Ovary (tissue), 7 donors: ENCODE measurements at regions not wholly inside any gene's neighbourhood (a gene's known extent, or its start where the extent isn't known, plus 50 kb on each side); places are given as distances from the start of the nearest gene placed in this dataset.

ENCODE experiments used
- DNase-seq, 5 donors: peaks; one replicate each; pipeline ENCODE4 v3.0.0-alpha.2; 2019 to 2020
- H3K27ac ChIP-seq, 2 donors: fragments of 200-600 bp; one replicate each; pipeline versions ENCODE4 v1.5.1 to v1.8.0; 2019 to 2022
- H3K27me3 ChIP-seq: fragments of 200-600 bp; one replicate; pipeline ENCODE4 v1.8.0; 2022
- H3K36me3 ChIP-seq: fragments of 200-600 bp; sonication (generic); one replicate; pipeline ENCODE4 v1.5.1; 2019
- H3K4me1 ChIP-seq: one replicate; pipeline ENCODE4 v1.8.1; 2013; ENCODE audit warnings: mild to moderate bottlenecking, moderate library complexity; ENCODE audit not compliant: insufficient read depth
- H3K4me3 ChIP-seq: fragments of 200-600 bp; sonication (generic); one replicate; pipeline ENCODE4 v1.5.1; 2017
- H3K9me3 ChIP-seq, 2 donors: fragments of 200-600 bp in 1 of 2; sonication (generic) in 1 of 2; one replicate each; pipeline versions ENCODE4 v1.5.1 to v1.8.1; 2013 to 2019; ENCODE audit warnings: mild to moderate bottlenecking in 1 of 2, moderate library complexity in 1 of 2
- EP300 ChIP-seq: sonication (generic); formaldehyde crosslinking; IDR thresholded peaks from one replicate; pipeline ENCODE4 v1.6.1; 2017; ENCODE audit warnings: antibody characterized with exemption
- POLR2A ChIP-seq: fragments of 450-650 bp; IDR thresholded peaks from one replicate; pipeline ENCODE4 v1.6.1; 2017; ENCODE audit warnings: antibody characterized with exemption, mild to moderate bottlenecking, moderate library complexity
- WGBS, 3 donors: extraction: QIAGEN DNeasy Blood & Tissue Kit in 1 of 3; methylation state at CpG; one replicate each; pipeline versions ENCODE4 v1.1.5 to v1.1.7; 2013 to 2017; 5-methylcytosine and 5-hydroxymethylcytosine counted together
- intact Hi-C, 4 donors: fragments of 100-400 bp; cut with DNase I; formaldehyde crosslinking; loops; one replicate each; pipeline versions ENCODE4 v1.11.0 to v1.15.1; 2022 to 2023
- TF ChIP-seq, protein P1 (sequence below), 3 donors: fragments of 450-650 bp in 2 of 3; fragments of 200-600 bp in 1 of 3; IDR thresholded peaks; one replicate each; pipeline versions ENCODE4 v1.5.1 to v1.8.0; 2016 to 2022; ENCODE audit warnings: antibody characterized with exemption in 3 of 3, mild to moderate bottlenecking in 1 of 3
- donor health status: DM: no; HTN: no; CAD: no; lungs with moderate emphysema.
- donor health status: DM: no; HTN: no; CAD: no.
- donor health status: Bipolar disorder and iron deficiency.
- donor health status: DM: no; HTN: no; CAD: no.
- donor health status: DM: yes; HTN: yes; CAD: no.

- Histone ChIP-seq H3K4me1 (no peaks in the 10 kb centered on the region), H3K27ac (no peak overlapping the region), H3K4me3 (no peak overlapping the region), H3K9me3 (no peaks in the 10 kb centered on the region), H3K27me3 (no peaks in the 10 kb centered on the region), H3K36me3 (no peaks in the 10 kb centered on the region)
- no peak for TF ChIP-seq EP300
- TF ChIP-seq POLR2A: no peak
- TF ChIP-seq, protein P1, sequence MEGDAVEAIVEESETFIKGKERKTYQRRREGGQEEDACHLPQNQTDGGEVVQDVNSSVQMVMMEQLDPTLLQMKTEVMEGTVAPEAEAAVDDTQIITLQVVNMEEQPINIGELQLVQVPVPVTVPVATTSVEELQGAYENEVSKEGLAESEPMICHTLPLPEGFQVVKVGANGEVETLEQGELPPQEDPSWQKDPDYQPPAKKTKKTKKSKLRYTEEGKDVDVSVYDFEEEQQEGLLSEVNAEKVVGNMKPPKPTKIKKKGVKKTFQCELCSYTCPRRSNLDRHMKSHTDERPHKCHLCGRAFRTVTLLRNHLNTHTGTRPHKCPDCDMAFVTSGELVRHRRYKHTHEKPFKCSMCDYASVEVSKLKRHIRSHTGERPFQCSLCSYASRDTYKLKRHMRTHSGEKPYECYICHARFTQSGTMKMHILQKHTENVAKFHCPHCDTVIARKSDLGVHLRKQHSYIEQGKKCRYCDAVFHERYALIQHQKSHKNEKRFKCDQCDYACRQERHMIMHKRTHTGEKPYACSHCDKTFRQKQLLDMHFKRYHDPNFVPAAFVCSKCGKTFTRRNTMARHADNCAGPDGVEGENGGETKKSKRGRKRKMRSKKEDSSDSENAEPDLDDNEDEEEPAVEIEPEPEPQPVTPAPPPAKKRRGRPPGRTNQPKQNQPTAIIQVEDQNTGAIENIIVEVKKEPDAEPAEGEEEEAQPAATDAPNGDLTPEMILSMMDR (IDR thresholded peaks at IDR 0.05): no peak
- 77 to 86% (median 82%) methylated on average over 7 of the region's 7 CpGs for WGBS, 3 donors
- no peak for DNase-seq
- intact Hi-C loops: no loop called here
These were observed 2102.7 kb upstream of the WWC1 start for GRCh38 chr5:166188501-166189325.

DNA sequence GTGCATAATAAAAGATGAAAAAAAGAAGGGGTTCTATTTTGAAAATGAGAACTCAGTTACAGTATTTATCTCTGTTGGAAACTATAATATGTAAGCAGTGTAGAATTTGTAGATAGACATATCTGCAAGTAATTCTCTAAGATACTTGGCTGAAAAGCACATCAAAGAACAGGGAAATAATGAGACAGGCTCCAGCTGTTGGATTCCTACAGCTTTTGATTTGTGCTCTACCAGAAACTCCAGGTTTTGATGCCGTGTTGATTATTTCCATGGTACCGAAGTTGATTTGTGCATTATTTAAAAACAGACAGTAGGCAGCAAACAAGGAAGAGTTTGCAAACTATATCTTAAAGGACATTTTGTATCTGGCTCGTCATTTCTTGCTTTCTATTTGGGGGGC, 2098.7 kb upstream of the WWC1 start:
- intact Hi-C loops: no loop called here
- Histone ChIP-seq H3K27ac (no peak overlapping the region), H3K9me3 (no peaks in the 10 kb centered on the region), H3K4me3 (no peak overlapping the region), H3K27me3 (no peaks in the 10 kb centered on the region), H3K4me1 (no peaks in the 10 kb centered on the region), H3K36me3 (no peaks in the 10 kb centered on the region)
- DNase-seq: no peak
- TF ChIP-seq EP300: no peak
- WGBS, 3 donors: 6 to 11% (median 10%) methylated on average over 3 of the region's 3 CpGs

GRCh38 chr5:166195981-166196380, 2095.5 kb upstream of the WWC1 start:
- H3K4me3 ChIP-seq: no peak overlapping the region
- WGBS, 3 donors: 89 to 92% (median 91%) methylated on average over 3 of the region's 3 CpGs

GRCh38 chr5:166200532-166200931, 2090.9 kb upstream of the WWC1 start:
- intact Hi-C loops: no loop called here
- Histone ChIP-seq H3K9me3 (no peaks in the 10 kb centered on the region), H3K4me3 (no peak overlapping the region), H3K27me3 (no peaks in the 10 kb centered on the region), H3K36me3 (no peaks in the 10 kb centered on the region), H3K27ac (no peak overlapping the region), H3K4me1 (no peaks in the 10 kb centered on the region)
- WGBS, 3 donors: 74 to 85% (median 81%) methylated on average over 2 of the region's 2 CpGs
- no peak for DNase-seq
- TF ChIP-seq EP300 (no peak), POLR2A (no peak)
- TF ChIP-seq, protein P1 (IDR thresholded peaks at IDR 0.05): no peak

More at GRCh38 chr5:166195981-166196380, 2095.5 kb upstream of the WWC1 start:
- Histone ChIP-seq H3K9me3 (no peaks in the 10 kb centered on the region), H3K4me1 (no peaks in the 10 kb centered on the region), H3K27ac (no peak overlapping the region), H3K36me3 (no peaks in the 10 kb centered on the region), H3K27me3 (no peaks in the 10 kb centered on the region)
- no peak for TF ChIP-seq POLR2A
- TF ChIP-seq, protein P1 (IDR thresholded peaks at IDR 0.05): no peak
- no peak for TF ChIP-seq EP300
- DNase-seq: no peak
- intact Hi-C loops: no loop called here

GRCh38 chr5:166211640-166212039, 2079.8 kb upstream of the WWC1 start:
- DNase-seq: no peak
- Histone ChIP-seq H3K36me3 (no peaks in the 10 kb centered on the region), H3K27me3 (no peaks in the 10 kb centered on the region), H3K27ac (no peak overlapping the region), H3K4me1 (no peaks in the 10 kb centered on the region), H3K4me3 (no peak overlapping the region), H3K9me3 (no peaks in the 10 kb centered on the region)
- 85 to 89% (median 88%) methylated on average over 3 of the region's 3 CpGs for WGBS, 3 donors
- TF ChIP-seq EP300: no peak
- TF ChIP-seq, protein P1 (IDR thresholded peaks at IDR 0.05): no peak
- intact Hi-C loops: no loop called here
